IMR-90 (cell line): ENCODE measurements at regions not wholly inside any gene's neighbourhood (a gene's known extent, or its start where the extent isn't known, plus 50 kb on each side); places are given as distances from the start of the nearest gene placed in this dataset.

Experiments used
- ATAC-seq: fragments of 200-7000 bp; cut with Tn5 transposase; 2 replicates; pipeline ENCODE4 v1.9.1; 2020; ENCODE audit warnings: low read depth, mild to moderate bottlenecking, moderate library complexity
- BruUV-seq: library from RNA; stranded (reverse); fragments of 400-500 nt; replicated peaks from 2 replicates; lab custom pipeline; 2021; lab: Mats Ljungman, UMichigan
- CTCF ChIA-PET: fragments of 300-600 bp; formaldehyde crosslinking; extraction: SDS; loops from one replicate; lab custom pipeline; 2021; ENCODE audit warnings: antibody characterized with exemption; lab: Yijun Ruan, JAX
- POLR2A ChIA-PET: fragments of 300-600 bp; sonication (Branson Sonifier 250); formaldehyde crosslinking; loops from one replicate; lab custom pipeline; 2022; ENCODE audit warnings: antibody characterized with exemption; ENCODE audit not compliant: unreplicated experiment; lab: Charles Lee
- DNase-seq: peaks from one replicate; pipeline ENCODE4 v3.0.0; 2013
- H2AFZ ChIP-seq: replicated peaks from 2 replicates; pipeline ENCODE3; 2013; ENCODE audit warnings: low read length, mild to moderate bottlenecking; ENCODE audit not compliant: poor library complexity
- H2AK5ac ChIP-seq: 2 replicates; pipeline ENCODE4 v1.6.1; 2013; ENCODE audit warnings: low read depth, low read length, inconsistent platforms
- H2AK9ac ChIP-seq: replicated peaks from 2 replicates; pipeline ENCODE3; 2013; ENCODE audit warnings: mild to moderate bottlenecking, low read depth, low read length, moderate library complexity; ENCODE audit not compliant: poor library complexity
- H2BK120ac ChIP-seq: 2 replicates; pipeline ENCODE4 v1.6.1; 2013; ENCODE audit warnings: low read depth, low read length, inconsistent platforms
- H2BK15ac ChIP-seq: 3 replicates; pipeline ENCODE4 v1.6.1; 2013; ENCODE audit warnings: low read depth, low read length, inconsistent platforms
- H2BK20ac ChIP-seq: 2 replicates; pipeline ENCODE4 v1.6.1; 2013; ENCODE audit warnings: low read depth, mild to moderate bottlenecking, inconsistent platforms, low read length, moderate library complexity
- H2BK5ac ChIP-seq: 2 replicates; pipeline ENCODE4 v1.6.1; 2013; ENCODE audit warnings: mild to moderate bottlenecking, low read depth, low read length, inconsistent platforms; ENCODE audit not compliant: poor library complexity, severe bottlenecking
- H3K14ac ChIP-seq: replicated peaks from 2 replicates; pipeline ENCODE4 v1.6.1; 2013; ENCODE audit warnings: low read depth, low read length, inconsistent platforms
- H3K18ac ChIP-seq: 2 replicates; pipeline ENCODE4 v1.6.1; 2013; ENCODE audit warnings: low read depth, low read length, control low read depth
- H3K23ac ChIP-seq: 2 replicates; pipeline ENCODE4 v1.6.1; 2013; ENCODE audit warnings: low read depth, low read length, inconsistent platforms
- H3K27ac ChIP-seq: 2 replicates; pipeline ENCODE4 v1.5.1; 2013; ENCODE audit warnings: mild to moderate bottlenecking, control low read depth, low read length; ENCODE audit not compliant: insufficient read depth
- H3K27me3 ChIP-seq: 2 replicates; pipeline ENCODE4 v1.6.1; 2013; ENCODE audit warnings: low read length; ENCODE audit not compliant: control insufficient read depth, insufficient read depth
- H3K36me3 ChIP-seq: 2 replicates; pipeline ENCODE4 v1.6.1; 2013; ENCODE audit warnings: low read length, mixed read lengths; ENCODE audit not compliant: control insufficient read depth, insufficient read depth
- H3K4ac ChIP-seq: 2 replicates; pipeline ENCODE4 v1.6.1; 2013; ENCODE audit warnings: low read depth, low read length, inconsistent platforms
- H3K4me1 ChIP-seq: 2 replicates; pipeline ENCODE4 v1.6.1; 2013; ENCODE audit warnings: low read length, mixed read lengths; ENCODE audit not compliant: control insufficient read depth, insufficient read depth
- H3K4me2 ChIP-seq: 2 replicates; pipeline ENCODE4 v1.6.1; 2013; ENCODE audit warnings: low read depth, mild to moderate bottlenecking, control low read depth, low read length, moderate library complexity
- H3K4me3 ChIP-seq: 2 replicates; pipeline ENCODE4 v1.5.1; 2013; ENCODE audit warnings: low read depth, mild to moderate bottlenecking, control low read depth, low read length, moderate library complexity; ENCODE audit not compliant: insufficient read depth
- H3K56ac ChIP-seq: 2 replicates; pipeline ENCODE4 v1.6.1; 2013; ENCODE audit warnings: low read length, inconsistent platforms; ENCODE audit not compliant: insufficient read depth; ENCODE audit errors: extremely low read depth
- H3K79me1 ChIP-seq, 2 experiments: 2 replicates each; pipeline ENCODE4 v1.6.1; 2013; ENCODE audit warnings: low read length in 2 of 2, inconsistent platforms in 1 of 2, low read depth in 1 of 2
- H3K9ac ChIP-seq: 2 replicates; pipeline ENCODE4 v1.6.1; 2013; ENCODE audit warnings: low read depth, low read length, control low read depth
- H3K9me1 ChIP-seq: 2 replicates; pipeline ENCODE4 v1.6.1; 2013; ENCODE audit warnings: low read length, inconsistent platforms; ENCODE audit not compliant: insufficient read depth
- H3K9me3 ChIP-seq: 2 replicates; pipeline ENCODE4 v1.6.1; 2013; ENCODE audit warnings: low read length; ENCODE audit not compliant: control insufficient read depth, insufficient read depth
- H4K20me1 ChIP-seq: 2 replicates; pipeline ENCODE4 v1.6.1; 2013; ENCODE audit warnings: low read length, inconsistent platforms; ENCODE audit not compliant: insufficient read depth
- H4K5ac ChIP-seq: 2 replicates; pipeline ENCODE4 v1.6.1; 2013; ENCODE audit warnings: mild to moderate bottlenecking, low read depth, low read length, control low read depth
- H4K8ac ChIP-seq, 2 experiments: 2 replicates each; pipeline ENCODE4 v1.6.1; 2013; ENCODE audit warnings: low read depth in 2 of 2, low read length in 2 of 2, control low read depth in 1 of 2, inconsistent platforms in 1 of 2
- H4K91ac ChIP-seq: 2 replicates; pipeline ENCODE4 v1.6.1; 2013; ENCODE audit warnings: low read depth, low read length, inconsistent platforms; ENCODE audit not compliant: insufficient read depth
- BHLHE40 ChIP-seq: fragments of 150-350 bp; IDR thresholded peaks from 2 replicates; pipeline ENCODE4 v1.6.1; 2016; ENCODE audit warnings: mild to moderate bottlenecking, low read depth, low read length
- CEBPB ChIP-seq: IDR thresholded peaks from 2 replicates; pipeline ENCODE4 v1.6.1; 2012; ENCODE audit warnings: low read depth, low read length, improper control_type of control experiment
- CHD1 ChIP-seq: IDR thresholded peaks from 2 replicates; pipeline ENCODE4 v1.6.1; 2012; ENCODE audit warnings: low read depth, low read length, improper control_type of control experiment
- CTCF ChIP-seq: conservative IDR thresholded peaks from 2 replicates; pipeline ENCODE4 v1.5.1; 2012; ENCODE audit warnings: mild to moderate bottlenecking, low read depth, low read length, improper control_type of control experiment
- MAFK ChIP-seq: IDR thresholded peaks from 2 replicates; pipeline ENCODE4 v1.6.1; 2012; ENCODE audit warnings: low read depth, low read length, improper control_type of control experiment
- MAZ ChIP-seq: IDR thresholded peaks from 2 replicates; pipeline ENCODE4 v1.6.1; 2012; ENCODE audit warnings: low read depth, mild to moderate bottlenecking, low read length, improper control_type of control experiment, moderate library complexity, borderline replicate concordance
- MXI1 ChIP-seq: IDR thresholded peaks from 2 replicates; pipeline ENCODE4 v1.6.1; 2012; ENCODE audit warnings: low read depth, mild to moderate bottlenecking, low read length, moderate library complexity, borderline replicate concordance
- POLR2A ChIP-seq: IDR thresholded peaks from 2 replicates; pipeline ENCODE4 v1.6.1; 2012; ENCODE audit warnings: mild to moderate bottlenecking, low read depth, low read length
- RAD21 ChIP-seq: IDR thresholded peaks from 2 replicates; pipeline ENCODE4 v1.6.1; 2012; ENCODE audit warnings: low read length, improper control_type of control experiment
- WGBS, 2 experiments: methylation state at CpG; one replicate each; pipeline versions ENCODE4 v1.1.5 to v1.1.7; 2013; ENCODE audit warnings: missing lambda C conversion rate in 2 of 2; ENCODE audit not compliant: insufficient read length in 1 of 2; ENCODE audit errors: extremely low coverage in 2 of 2; 5-methylcytosine and 5-hydroxymethylcytosine counted together
- dilution Hi-C: fragments of 300-500 bp; cut with HindIII; formaldehyde crosslinking; loops from one replicate; pipeline ENCODE4 v1.14.3; 2018; ENCODE audit warnings: low sequenced_read_pairs; ENCODE audit not compliant: unreplicated experiment
- in situ Hi-C: fragments of 300-500 bp; cut with MboI; formaldehyde crosslinking; loops from 3 replicates; pipeline ENCODE4 v1.14.3; 2019; ENCODE audit warnings: low sequenced_read_pairs, inconsistent platforms, mixed read lengths
- intact Hi-C: fragments of 100-400 bp; cut with micrococcal nuclease; formaldehyde crosslinking; loops from 2 replicates; pipeline ENCODE4 v1.10.0; 2022
- TF ChIP-seq, protein P1 (sequence below): fragments of 150-350 bp; IDR thresholded peaks from 2 replicates; pipeline ENCODE4 v1.6.1; 2016; ENCODE audit warnings: low read depth, mild to moderate bottlenecking, low read length, moderate library complexity, borderline replicate concordance

DNA sequence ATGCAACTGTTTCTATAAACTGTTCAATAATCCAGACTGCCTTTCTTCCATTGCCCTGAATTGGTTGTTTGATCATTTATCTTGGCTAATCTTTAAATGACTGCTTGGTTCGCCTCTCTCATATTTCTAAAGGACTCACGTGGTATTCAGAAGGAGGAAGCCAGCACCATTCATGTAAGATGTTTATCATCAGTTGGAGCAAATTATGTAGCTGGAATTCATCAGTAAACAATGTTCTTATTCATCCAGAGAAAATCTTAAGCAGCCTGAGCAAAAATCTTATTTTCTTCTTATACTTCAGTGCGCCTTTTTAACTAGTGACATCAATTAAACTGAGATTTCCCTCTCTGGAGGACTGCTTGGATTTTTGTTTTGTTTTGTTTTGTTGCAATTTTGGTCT is 538.7 kb upstream of the TMEM132C start:
- in situ Hi-C loops: no loop called here
- dilution Hi-C loops: no loop called here

More for the DNA sequence above, 538.7 kb upstream of the TMEM132C start:
- ATAC-seq (no peak), DNase-seq (no peak)
- no peak overlapping the region for H3K4me2 ChIP-seq
- H4K5ac ChIP-seq: no peak overlapping the region
- no peaks in the 10 kb centered on the region for H3K4me1 ChIP-seq
- intact Hi-C loops: no loop called here
- no peak overlapping the region for H3K18ac ChIP-seq
- H3K9ac ChIP-seq: no peak overlapping the region
- ChIA-PET CTCF (no interaction called here), POLR2A (no interaction called here)
- no TSS peak for BruUV-seq
- H4K91ac ChIP-seq: no peak overlapping the region
- H3K23ac ChIP-seq: no peak overlapping the region
- no peak overlapping the region for H2AFZ ChIP-seq
- no peak overlapping the region for H3K4me3 ChIP-seq
- TF ChIP-seq CTCF (no peak), CHD1 (no peak), BHLHE40 (no peak), MXI1 (no peak), CEBPB (no peak), MAFK (no peak), POLR2A (no peak), MAZ (no peak), RAD21 (no peak)
- TF ChIP-seq, protein P1, sequence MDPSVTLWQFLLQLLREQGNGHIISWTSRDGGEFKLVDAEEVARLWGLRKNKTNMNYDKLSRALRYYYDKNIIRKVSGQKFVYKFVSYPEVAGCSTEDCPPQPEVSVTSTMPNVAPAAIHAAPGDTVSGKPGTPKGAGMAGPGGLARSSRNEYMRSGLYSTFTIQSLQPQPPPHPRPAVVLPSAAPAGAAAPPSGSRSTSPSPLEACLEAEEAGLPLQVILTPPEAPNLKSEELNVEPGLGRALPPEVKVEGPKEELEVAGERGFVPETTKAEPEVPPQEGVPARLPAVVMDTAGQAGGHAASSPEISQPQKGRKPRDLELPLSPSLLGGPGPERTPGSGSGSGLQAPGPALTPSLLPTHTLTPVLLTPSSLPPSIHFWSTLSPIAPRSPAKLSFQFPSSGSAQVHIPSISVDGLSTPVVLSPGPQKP: no peak
- no peaks in the 10 kb centered on the region for H3K79me1 ChIP-seq
- H2AK5ac ChIP-seq: no peak overlapping the region
- peaks cover 5% of the 10 kb centered on the region for H3K9me3 ChIP-seq
- H2BK15ac ChIP-seq: no peak overlapping the region
- H3K56ac ChIP-seq: no peak overlapping the region
- no peak overlapping the region for H2AK9ac ChIP-seq
- H2BK120ac ChIP-seq: no peak overlapping the region
- H2BK20ac ChIP-seq: no peak overlapping the region
- no peaks in the 10 kb centered on the region for H3K9me1 ChIP-seq
- H3K27me3 ChIP-seq: no peaks in the 10 kb centered on the region
- no peaks in the 10 kb centered on the region for H3K36me3 ChIP-seq
- H3K14ac ChIP-seq: no peak overlapping the region
- no peak overlapping the region for H4K8ac ChIP-seq
- no peak overlapping the region for H2BK5ac ChIP-seq
- no peak overlapping the region for H3K27ac ChIP-seq
- H4K20me1 ChIP-seq: no peaks in the 10 kb centered on the region
- H3K4ac ChIP-seq: no peak overlapping the region
- WGBS, 2 experiments: no CpG with 5 or more reads among the region's 3 CpGs
